ENCODE measurements at regions not wholly inside any gene's neighbourhood (a gene's known extent, or its start where the extent isn't known, plus 50 kb on each side); places are given as distances from the start of the nearest gene placed in this dataset.

- Histone ChIP-seq H3K27me3 (ENCODE audit: control insufficient read depth, insufficient read depth, low read length) (no peaks in the 10 kb centered on the region), H3K4me1 (ENCODE audit: control insufficient read depth, insufficient read depth, low read length) (no peaks in the 10 kb centered on the region), H3K36me3 (ENCODE audit: control insufficient read depth, insufficient read depth, low read length) (no peaks in the 10 kb centered on the region), H3K9me3 (ENCODE audit: control insufficient read depth, insufficient read depth, low read depth, low read length) (no peaks in the 10 kb centered on the region), H3K4me3 (ENCODE audit: low read depth in 2 of 2, low read length in 2 of 2) (no peak overlapping the region), H3K27ac (ENCODE audit: low read length) (no peak overlapping the region)
- DNase-seq (ENCODE audit: low read depth, low spot score), result no peak
- POLR2A ChIA-PET, result no interaction called here
- no TSS peak for BruUV-seq (replicated peaks)
- TF ChIP-seq REST (IDR thresholded peaks at IDR 0.05; ENCODE audit: insufficient read depth in 1 of 2, low read depth in 2 of 2, low read length in 1 of 2), result no peak
- no peak for TF ChIP-seq SIN3A (IDR thresholded peaks at IDR 0.05; ENCODE audit: borderline replicate concordance, insufficient read depth, low read depth, low read length)
- TF ChIP-seq TCF7L2 (IDR thresholded peaks at IDR 0.05; ENCODE audit: low read depth, low read length), result no peak
- no peak for TF ChIP-seq CTCF (IDR thresholded peaks at IDR 0.05)
- no peak for TF ChIP-seq POLR2AphosphoS5 (IDR thresholded peaks at IDR 0.05; ENCODE audit: low read depth, low read length)
- no peak for ATAC-seq
- intact Hi-C loops (cut with micrococcal nuclease; ENCODE audit: unreplicated experiment), result no loop called here
- CTCF ChIA-PET, result no interaction called here
- in situ Hi-C loops (cut with HindIII; ENCODE audit: low pct_unique_long_range_greater_than_20kb, low sequenced_read_pairs), result no loop called here
These were observed 169.6 kb upstream of the MXRA5 start for GRCh38 chrX:3516051-3516541.

- H3K36me3 ChIP-seq (ENCODE audit: control insufficient read depth, insufficient read depth, low read length), result no peaks in the 10 kb centered on the region
- no peaks in the 10 kb centered on the region for H3K27me3 ChIP-seq (ENCODE audit: control insufficient read depth, insufficient read depth, low read length)
- BruUV-seq (replicated peaks), result no TSS peak
- in situ Hi-C loops (cut with HindIII; ENCODE audit: low pct_unique_long_range_greater_than_20kb, low sequenced_read_pairs) (no loop called here), intact Hi-C loops (cut with micrococcal nuclease; ENCODE audit: unreplicated experiment) (no loop called here)
- no peak overlapping the region for H3K4me3 ChIP-seq (ENCODE audit: low read depth in 2 of 2, low read length in 2 of 2)
- POLR2A ChIA-PET, result no interaction called here
- CTCF ChIA-PET, result interaction anchor here (0.6 kb wide), 1 partner anchor 34 kb away, joined by 4 read pairs; no protein-coding TSS in a partner anchor
- TF ChIP-seq CTCF (IDR thresholded peaks at IDR 0.05) (no peak), TCF7L2 (IDR thresholded peaks at IDR 0.05; ENCODE audit: low read depth, low read length) (no peak), POLR2AphosphoS5 (IDR thresholded peaks at IDR 0.05; ENCODE audit: low read depth, low read length) (no peak), SIN3A (IDR thresholded peaks at IDR 0.05; ENCODE audit: borderline replicate concordance, insufficient read depth, low read depth, low read length) (no peak), REST (IDR thresholded peaks at IDR 0.05; ENCODE audit: insufficient read depth in 1 of 2, low read depth in 2 of 2, low read length in 1 of 2) (no peak)
- DNase-seq (ENCODE audit: low read depth, low spot score) (no peak), ATAC-seq (no peak)
- H3K9me3 ChIP-seq (ENCODE audit: control insufficient read depth, insufficient read depth, low read depth, low read length), result no peaks in the 10 kb centered on the region
- no peak overlapping the region for H3K27ac ChIP-seq (ENCODE audit: low read length)
- H3K4me1 ChIP-seq (ENCODE audit: control insufficient read depth, insufficient read depth, low read length), result no peaks in the 10 kb centered on the region
These were observed 168.5 kb upstream of the MXRA5 start for GRCh38 chrX:3514996-3515395.

All from Panc1 (cell line).